ENCODE measurements at regions not wholly inside any gene's neighbourhood (a gene's known extent, or its start where the extent isn't known, plus 50 kb on each side); places are given as distances from the start of the nearest gene placed in this dataset.

GRCh38 chr7:32428546-32428945 is 61.6 kb downstream of the LSM5 start:
- DNase-seq (ENCODE audit: low read depth), result no peak

- DNase-seq (ENCODE audit: low read depth), result peak; percentile 45
Observed at GRCh38 chr7:32427769-32428291, 62.4 kb downstream of the LSM5 start.

- DNase-seq (ENCODE audit: low read depth), result no peak
Observed at GRCh38 chr7:32416846-32417245, 73.3 kb downstream of the LSM5 start.

- no peak for DNase-seq (ENCODE audit: low read depth)
Observed at GRCh38 chr7:32415936-32416335, 74.2 kb downstream of the LSM5 start.

GRCh38 chr7:32415519-32415918 is 74.7 kb downstream of the LSM5 start:
- DNase-seq (ENCODE audit: low read depth), result no peak

- no peak for DNase-seq (ENCODE audit: low read depth)
Observed at GRCh38 chr7:32412471-32412870, 77.7 kb downstream of the LSM5 start.

- no peak for DNase-seq (ENCODE audit: low read depth)
Observed at GRCh38 chr7:32410545-32410944, 79.6 kb downstream of the LSM5 start.

GRCh38 chr7:32406386-32406785 is 83.8 kb downstream of the LSM5 start:
- DNase-seq (ENCODE audit: low read depth), result no peak

- no peak for DNase-seq (ENCODE audit: low read depth)
Observed at GRCh38 chr7:32403463-32404229, 86.5 kb downstream of the LSM5 start.

- DNase-seq (ENCODE audit: low read depth), result no peak
Observed at GRCh38 chr7:32400676-32401075, 89.5 kb downstream of the LSM5 start.

GRCh38 chr7:32399311-32399710 is 90.9 kb downstream of the LSM5 start:
- DNase-seq (ENCODE audit: low read depth), result no peak

GRCh38 chr7:32395168-32395567 is 95.0 kb downstream of the LSM5 start:
- no peak for DNase-seq (ENCODE audit: low read depth)

- DNase-seq (ENCODE audit: low read depth), result no peak
Observed at GRCh38 chr7:32393861-32394260, 96.3 kb downstream of the LSM5 start.

- no peak for DNase-seq (ENCODE audit: low read depth)
Observed at GRCh38 chr7:32390210-32390609, 100.0 kb downstream of the LSM5 start.

- DNase-seq (ENCODE audit: low read depth), result no peak
Observed at GRCh38 chr7:32385316-32385956, 104.7 kb downstream of the LSM5 start.

- DNase-seq (ENCODE audit: low read depth), result no peak
Observed at GRCh38 chr7:32381024-32381601, 109.1 kb downstream of the LSM5 start.

GRCh38 chr7:32379510-32380112 is 110.6 kb downstream of the LSM5 start:
- DNase-seq (ENCODE audit: low read depth), result no peak

- no peak for DNase-seq (ENCODE audit: low read depth)
Observed at GRCh38 chr7:32378988-32379387, 111.2 kb downstream of the LSM5 start.

GRCh38 chr7:32364581-32364980 is 125.6 kb downstream of the LSM5 start:
- no peak for DNase-seq (ENCODE audit: low read depth)

- no peak for DNase-seq (ENCODE audit: low read depth)
Observed at GRCh38 chr7:32360127-32360526, 130.1 kb downstream of the LSM5 start.

- DNase-seq (ENCODE audit: low read depth), result no peak
Observed at GRCh38 chr7:32357535-32358277, 132.5 kb downstream of the LSM5 start.

GRCh38 chr7:32347244-32347828 is 142.8 kb downstream of the LSM5 start:
- no peak for DNase-seq (ENCODE audit: low read depth)

Data from stromal cell of bone marrow (primary cell).